HPDE6-E6E7 (cell line): ENCODE measurements at regions not wholly inside any gene's neighbourhood (a gene's known extent, or its start where the extent isn't known, plus 50 kb on each side); places are given as distances from the start of the nearest gene placed in this dataset.
"Not testable (repeated sequence)": the region's sequence is repeated elsewhere in the genome, so short reads cannot be mapped to it uniquely, and the experiment has no call there.

Experiments used
- DNase-seq: peaks from one replicate; pipeline ENCODE4 v3.0.0; 2011; ENCODE audit warnings: missing footprints; ENCODE audit errors: extremely low spot score

DNA sequence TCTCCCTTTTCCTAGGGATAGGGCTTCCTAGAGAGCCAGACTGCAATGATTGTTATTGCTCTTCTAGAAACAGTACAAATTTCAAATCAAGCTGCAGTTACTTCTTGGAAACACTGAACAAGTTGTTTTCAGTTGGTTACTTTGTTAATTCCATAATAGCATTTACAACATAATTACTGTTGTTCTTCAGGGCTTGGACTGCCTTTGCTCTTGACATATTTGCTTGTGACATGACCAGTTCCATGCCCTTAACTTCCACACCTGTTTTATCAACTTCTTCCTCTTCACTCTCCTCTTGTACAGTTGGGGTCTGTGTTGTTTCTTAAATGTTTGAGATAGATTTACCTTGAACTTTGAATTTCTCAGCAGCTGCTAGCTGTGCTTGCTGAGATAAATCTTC lies 104.4 kb downstream of the SEC23IP start:
- no peak for DNase-seq

DNA sequence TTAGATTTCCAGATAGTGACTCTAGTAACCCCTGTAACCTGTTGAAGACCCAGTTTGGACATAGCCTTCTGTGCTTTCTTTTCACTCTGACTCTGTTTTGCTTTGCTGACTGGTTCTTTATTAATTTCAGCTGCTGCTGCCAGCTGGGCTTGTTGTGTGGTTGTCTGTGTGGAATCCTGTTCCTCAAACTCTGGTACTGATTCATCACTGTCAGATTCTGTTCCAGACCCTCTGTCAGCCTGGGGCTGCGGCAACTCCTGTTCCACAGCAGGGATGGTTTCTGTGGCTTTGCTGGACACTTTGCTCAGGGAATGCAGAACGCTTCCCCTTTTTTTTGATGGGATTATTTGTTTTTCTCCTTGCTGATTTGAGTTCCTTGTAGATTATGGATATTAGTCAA lies 104.9 kb downstream of the SEC23IP start:
- DNase-seq = no peak

DNA sequence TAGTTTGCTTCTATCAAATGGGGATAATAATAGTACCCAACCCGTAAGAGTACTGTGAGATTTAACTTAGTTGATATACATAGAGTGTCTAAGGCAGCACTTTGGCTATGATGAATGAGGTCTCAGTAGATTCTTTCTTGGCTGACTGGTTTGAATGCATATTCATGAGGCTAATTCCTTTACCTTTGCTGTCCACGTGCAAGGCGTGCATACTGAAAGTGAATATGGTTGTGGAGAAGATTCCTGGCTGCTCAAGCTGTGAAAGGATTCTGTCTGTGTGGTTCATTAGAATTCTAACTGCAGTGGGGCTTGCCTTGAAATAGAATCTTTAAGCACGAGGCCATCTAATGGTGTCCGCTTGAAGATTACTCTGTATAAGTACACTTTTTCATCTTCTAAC lies 110.3 kb downstream of the SEC23IP start:
- DNase-seq = no peak

DNA sequence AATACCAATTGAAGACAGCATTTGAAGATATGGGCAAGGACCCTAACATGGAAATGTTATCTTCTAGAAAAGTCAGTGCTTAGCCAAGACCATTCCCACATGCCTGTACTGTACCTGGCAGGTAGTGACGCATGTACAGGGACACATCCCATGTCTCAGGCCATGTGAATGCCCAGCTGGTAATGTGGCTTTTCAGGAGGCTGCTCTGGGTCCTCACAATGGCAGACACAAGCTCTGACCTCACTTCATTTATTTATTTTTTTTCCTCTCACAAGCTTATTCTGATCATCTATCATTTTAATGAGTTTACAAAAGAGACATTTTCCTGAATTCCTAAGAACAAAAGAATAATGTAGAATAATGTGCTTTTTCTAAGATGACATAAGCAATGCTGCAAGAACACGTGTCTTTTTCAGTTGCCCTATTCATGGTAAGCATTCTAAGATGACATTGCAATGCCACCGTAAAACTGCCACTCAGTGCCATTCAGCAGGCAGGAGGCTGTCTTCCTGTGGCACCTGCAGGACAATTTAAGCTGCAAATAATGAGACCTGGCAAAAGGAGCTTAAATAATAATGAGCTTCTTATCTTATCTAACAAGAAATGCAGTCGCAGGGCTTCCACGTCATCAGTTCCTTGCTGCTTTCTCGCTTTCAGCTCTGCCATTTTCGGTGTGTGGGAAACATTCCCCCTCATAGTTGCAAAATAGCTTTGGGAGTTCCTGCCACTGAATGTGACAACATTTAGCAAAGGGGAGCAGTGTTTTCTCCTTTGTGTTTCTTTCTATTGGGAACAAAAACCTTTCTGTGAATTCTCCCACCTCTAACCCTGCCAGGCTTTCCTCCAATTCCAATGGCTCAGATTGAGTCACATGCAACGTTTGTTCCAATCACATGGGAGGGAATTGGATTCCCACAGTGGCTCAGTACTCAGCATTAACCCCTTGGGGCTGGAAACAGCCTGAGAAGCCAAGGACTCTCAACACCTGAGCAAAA lies 113.0 kb downstream of the SEC23IP start:
- DNase-seq = no peak

DNA sequence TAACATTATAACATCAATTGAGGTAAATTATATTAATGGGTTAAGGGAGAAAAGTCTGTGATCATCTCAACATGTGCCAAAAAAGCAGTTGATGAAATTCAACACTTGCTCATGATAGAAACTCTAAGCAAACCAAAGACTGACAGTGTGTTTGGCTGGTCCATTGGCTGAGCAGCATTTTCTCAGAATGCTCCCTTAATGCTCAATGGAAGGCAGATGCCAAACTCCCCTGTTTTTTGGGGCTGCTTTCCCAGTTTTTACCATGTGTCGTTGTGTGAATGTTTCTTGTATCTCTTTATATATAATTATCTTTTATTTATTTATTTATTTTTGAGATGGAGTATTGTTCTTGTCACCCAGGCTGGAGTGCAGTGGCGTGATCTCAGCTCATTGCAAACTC lies 114.7 kb downstream of the SEC23IP start:
- no peak for DNase-seq

DNA sequence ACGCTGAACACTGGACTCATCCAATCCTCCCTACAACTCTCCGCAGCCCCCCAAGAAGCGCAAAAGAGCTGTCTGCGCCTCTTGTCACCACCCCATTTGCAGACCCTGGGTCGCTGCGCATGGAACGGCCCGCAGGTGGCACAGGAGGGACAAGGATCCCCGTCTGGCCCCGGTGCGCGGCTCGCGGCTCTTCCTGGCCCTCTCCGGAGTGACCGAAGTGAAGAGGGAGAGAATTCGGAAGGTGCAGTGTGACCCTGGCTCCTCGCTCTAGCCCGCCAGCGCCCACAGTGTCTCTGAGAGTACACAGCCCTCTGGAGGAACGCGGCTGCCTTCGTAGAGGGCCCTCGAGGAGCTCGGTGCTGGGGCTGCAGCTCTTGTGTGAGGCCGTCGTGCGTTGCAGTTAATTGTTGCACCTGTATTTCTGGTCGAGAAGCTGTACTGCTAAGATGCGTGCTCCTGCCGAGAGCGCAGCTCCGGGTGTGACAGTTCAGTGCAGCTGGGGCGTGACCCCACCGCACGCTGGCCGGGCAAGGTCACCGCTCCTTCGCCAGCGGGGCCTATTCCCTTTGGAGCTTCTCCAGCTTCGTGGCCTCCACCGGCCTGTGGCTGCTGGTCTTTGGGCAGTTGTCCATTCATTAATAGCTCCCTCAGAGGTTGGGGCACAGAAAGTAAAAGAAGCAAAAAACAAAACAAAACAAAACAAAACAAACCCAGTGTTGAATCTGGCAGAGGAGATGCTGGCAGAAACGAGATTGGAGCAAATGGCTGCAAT lies 119.0 kb downstream of the SEC23IP start:
- no peak for DNase-seq

DNA sequence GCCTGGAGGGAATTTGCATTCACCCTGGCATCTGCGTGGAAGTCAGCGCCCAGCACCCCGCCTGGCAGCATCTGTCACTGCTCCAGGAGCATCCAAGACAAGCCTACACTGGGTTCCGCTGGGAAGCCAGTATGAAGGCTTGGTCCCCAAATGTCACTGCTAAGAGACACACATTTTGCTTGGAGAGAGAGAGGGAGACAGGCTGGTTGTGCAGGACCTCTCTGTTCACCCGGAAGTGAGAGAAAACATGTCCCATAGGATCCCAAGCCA lies 119.5 kb downstream of the SEC23IP start:
- DNase-seq = no peak

DNA sequence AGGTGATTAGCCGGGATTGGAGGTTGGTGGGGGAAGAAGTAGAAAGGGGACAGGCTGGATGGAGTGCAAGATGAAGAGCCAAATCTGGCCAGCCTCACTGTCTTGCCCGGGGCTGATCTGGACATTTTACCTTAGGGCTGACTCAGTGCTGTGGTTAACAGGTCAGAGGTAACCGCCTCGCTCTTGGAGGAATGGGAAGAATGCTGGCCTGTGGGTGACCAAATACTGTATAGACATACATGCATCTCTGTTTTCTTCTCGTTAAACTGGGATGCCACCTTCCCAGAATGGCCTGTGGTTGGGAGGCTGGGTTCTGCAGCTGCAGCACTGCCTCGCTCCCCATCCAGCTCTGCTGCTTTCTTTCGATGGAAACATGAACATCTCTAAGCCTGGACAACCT lies 120.0 kb downstream of the SEC23IP start:
- DNase-seq = no peak

DNA sequence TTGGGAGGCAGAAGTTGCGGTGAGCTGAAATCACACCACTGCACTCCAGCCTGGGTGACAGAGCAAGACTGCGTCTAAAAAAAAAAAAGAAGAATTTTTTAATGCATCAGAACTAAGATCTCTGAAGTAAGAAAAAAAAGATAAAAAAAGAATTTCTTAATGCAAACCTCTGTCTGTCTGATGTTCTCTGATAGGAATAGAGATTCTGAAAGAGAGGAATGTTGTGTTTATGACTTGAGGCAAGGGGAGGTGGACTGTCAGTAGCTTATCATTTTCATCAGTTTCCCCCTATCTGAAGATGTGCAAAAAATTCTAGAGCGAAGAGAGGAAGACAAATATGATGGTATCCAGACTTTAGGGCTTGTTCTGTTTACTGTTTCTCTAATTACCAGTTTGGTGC lies 121.5 kb downstream of the SEC23IP start:
- DNase-seq = no peak

DNA sequence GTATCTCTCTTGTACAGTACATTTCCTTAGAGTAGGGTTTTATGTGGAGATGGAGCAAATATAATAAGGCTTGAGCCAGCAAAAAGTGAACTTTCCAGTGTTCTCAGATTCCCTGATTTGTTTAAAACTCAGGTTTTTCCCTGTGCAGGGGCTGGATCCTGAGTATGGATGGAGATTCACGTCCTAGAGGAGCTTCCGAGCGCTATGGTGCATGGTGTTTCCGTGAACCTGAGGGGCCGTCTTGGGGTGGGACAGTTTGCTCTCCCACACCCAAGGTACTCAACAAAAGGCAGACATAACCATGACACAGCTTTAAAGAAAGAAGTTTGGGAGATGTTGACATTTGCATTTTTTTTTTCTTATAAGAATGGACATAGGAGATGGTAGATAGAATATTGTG lies 122.5 kb downstream of the SEC23IP start:
- no peak for DNase-seq

DNA sequence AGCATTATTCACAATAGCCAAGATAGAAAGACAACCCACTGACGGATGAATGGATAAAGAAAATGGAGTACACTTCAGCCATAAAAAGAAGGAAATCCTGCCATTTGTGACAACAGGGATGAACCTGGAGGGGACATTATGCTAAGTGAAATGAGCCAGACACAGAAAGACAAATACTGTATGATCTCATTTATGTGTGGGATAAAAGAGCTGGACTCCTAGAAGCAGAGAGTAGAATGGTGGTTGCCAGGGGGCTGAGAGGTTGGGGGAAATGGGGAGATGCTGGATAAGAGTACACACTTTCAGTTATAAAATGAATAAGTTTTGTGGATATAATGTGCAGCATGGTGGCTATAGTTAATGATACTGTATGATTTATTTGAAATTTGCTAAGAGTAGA lies 124.4 kb downstream of the SEC23IP start:
- no peak for DNase-seq

DNA sequence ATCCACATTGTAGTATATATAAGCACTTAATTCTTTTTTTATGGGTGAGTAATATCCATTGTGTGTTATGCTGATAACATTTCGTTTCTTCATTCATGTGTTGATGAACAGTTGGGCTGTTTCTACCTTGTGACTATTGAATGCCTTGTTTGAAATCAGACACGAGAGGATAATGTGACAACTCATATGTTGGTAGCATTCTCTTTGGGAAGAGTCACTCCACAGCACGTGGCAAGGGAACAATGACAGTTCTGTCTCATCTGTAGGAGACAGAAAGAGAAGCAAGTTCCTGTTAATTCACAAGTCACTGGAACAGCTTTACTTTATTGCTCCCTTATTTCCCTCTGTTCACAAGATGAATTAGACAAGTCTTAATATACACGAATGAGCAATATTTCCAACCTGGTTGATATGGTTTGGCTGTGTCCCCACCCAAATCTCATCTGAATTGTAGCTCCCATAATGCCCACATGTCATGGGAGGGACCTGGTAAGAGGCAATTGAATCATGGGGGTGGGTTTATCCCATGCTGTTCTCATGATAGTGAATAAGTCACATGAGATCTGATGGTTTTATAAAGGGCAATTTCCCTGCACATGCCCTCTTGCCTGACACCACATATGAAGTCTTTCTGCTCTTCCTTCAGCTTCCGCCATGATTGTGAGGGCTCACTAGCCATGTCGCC lies 125.3 kb downstream of the SEC23IP start:
- DNase-seq = no peak

DNA sequence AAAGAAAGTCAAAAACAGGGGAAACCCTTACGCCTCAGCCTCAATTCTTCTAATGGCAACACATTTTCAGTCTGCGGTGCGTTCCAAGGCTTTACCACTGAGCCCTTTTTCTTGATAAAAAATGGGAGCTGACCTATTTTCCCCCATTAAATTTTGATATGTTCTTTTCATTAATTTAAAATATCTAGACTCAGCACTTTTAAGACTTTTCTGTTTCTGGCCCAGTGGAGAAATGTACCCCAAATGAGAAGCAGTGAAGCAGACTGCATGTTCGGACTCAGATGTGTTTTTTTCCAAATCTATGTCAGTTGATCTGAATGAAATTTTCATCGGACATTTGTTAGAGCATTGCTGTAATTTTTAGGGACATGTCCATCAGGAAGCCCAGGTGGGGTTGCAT lies 126.2 kb downstream of the SEC23IP start:
- DNase-seq = no peak

DNA sequence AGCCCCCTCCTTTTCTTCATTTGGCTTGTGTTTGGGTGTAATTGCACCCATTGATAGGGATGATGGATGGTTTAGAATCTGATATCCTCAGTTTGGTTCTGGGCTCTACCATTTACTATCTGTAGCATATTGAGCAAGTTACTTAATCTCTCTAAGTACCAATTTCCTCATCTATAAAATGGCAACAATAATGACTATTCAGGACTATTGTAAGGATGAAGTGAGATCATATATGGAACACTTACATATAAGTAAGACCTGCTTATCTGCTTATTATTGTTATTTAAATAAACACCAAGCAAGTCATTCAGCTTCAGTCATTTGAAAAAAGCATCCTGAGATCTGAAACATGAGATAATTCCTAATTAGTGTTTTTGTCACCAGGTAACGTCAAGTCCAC lies 127.0 kb downstream of the SEC23IP start:
- no peak for DNase-seq

DNA sequence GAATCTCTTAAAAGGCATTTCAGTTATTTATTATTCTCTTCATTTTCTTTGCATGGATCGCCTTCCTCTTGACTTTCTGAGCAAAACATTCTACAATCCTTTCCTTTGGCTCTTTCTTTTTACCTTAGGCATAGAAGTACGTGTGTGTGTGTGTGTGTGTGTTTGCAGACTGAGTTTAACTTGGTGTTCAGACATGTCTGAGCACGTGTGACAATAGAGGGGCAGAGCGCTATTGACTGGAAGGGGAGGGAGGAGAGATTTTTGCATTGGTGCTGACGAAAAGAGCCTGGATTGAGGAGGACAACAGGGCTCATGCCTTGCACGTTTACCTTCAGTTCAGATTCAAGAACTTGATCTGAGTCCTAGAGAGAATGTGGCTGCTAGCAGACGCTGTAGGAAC lies 129.8 kb downstream of the SEC23IP start:
- DNase-seq = no peak

DNA sequence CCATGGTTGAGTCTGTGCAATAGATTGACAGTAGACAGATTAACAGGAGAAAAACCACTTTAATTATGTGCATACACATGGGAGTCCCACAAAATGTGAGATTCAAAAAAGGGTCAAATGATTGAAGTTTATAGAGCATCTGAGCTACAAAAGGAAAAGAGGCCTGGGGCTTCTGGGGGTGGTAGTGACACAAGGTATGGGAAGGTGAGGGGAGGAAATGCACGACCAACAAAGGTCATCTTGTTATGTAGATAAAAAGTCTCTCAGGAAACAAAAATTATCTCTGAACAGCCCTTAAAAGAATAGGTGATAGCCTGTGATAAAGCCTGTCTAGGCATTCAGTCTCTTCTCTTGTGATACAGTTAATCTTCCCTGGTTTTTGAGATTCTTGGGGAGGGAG lies 141.7 kb downstream of the SEC23IP start:
- no peak for DNase-seq

DNA sequence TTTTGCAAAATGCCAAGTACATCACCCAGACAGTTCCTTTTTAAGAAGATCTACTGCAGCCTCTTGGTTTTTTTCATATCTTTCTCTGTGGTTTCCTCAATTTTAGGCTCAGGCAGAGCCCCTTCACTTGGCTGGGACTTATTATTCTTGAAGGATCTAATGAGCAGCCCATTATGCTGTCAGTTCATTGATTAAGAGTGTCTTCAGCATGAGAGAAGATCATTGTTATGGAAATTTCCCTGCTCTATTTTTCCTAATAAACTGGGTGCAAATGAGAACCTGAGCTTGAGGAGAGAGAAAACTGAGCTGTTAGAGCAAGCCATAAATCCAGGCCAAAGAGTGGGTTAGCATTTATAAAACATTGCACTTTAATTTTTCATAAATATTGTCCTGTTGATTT lies 146.5 kb downstream of the SEC23IP start:
- DNase-seq = no peak

DNA sequence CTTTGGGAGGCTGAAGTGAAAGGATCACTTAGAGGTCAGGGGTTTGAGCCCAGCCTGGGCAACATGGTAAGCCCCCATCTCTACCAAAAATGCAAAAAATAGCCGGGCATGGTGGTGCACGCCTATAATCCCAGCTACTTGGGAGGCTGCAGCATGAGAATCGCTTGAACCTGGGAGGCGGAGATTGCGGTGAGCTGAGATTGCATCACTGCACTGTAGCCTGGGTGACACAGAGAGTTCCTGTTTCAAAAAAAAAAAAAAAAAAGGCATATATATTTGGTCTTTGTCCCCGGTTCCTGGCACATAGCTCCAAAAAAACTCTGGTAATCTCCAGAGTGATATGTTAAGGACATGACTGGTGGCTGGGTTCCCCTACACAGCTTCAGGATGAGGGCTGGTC lies 147.3 kb downstream of the SEC23IP start:
- no peak for DNase-seq

DNA sequence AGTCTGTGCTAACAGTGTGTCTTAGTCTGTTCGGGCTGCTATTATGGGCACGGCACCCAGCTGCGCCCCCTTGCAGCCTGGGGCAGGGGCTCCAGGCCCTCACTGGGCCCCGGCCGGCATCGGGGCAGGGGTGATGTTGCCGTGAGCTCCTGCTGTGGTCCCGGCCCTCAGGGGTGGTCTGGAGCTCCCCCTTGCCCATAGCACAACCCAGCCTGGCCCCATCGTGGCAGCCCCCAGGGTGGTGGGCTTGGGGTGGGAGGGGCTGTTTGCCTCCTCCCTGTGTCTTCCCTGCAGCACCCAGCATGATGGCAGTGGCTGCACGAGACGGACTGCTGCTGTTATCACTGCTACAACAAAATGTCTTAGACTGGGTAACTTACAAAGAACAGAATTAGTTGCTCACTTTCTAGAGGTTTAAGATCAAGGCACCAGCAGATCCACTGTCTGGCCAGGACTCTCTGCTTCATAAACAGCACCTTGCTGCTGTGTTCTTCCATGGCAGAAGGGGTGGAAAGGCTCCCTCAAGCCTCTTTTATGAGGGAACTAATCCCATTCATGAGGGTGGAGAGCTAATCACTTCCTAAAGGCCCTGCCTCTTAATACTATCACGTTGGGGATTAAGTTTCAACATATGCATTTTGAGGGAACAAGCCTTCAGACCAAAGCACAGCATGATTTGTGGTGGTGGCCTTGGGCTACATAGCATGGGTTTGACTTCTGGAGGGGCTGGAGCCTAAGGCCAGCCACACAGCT lies 149.5 kb downstream of the SEC23IP start:
- no peak for DNase-seq

DNA sequence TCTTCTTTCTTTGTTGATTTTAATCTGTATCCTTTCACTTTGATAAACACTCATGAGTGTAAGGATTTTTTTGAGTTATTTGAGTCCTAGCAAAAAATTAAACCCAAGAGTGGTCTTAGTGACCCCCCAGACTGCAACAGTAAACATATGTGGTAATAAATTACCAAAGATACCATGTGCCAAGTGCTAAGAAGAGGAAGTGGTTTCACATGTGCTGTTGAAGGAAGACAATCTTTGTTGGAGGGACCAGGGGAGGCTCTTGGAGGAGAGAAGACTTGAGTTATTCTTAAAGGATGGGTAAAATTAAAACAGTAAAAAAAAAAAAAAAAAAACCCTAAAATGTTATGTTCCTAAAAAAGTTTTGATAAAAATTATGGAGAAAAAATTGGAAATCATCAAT lies 150.2 kb downstream of the SEC23IP start:
- DNase-seq = no peak

DNA sequence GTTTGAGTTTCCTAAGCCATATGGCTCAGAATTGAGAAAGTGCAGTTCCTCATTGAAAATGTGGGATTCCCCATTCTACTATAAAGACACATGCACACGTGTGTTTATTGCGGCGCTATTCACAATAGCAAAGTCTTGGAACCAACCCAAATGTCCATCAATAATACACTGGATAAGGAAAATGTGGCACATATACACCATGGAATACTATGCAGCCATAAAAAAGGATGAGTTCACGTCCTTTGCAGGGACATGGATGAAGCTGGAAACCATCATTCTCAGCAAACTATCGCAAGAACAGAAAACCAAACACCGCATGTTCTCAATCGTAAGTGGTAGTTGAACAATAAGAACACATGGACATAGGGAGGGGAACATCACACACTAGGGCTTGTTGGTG lies 154.8 kb downstream of the SEC23IP start:
- not testable (repeated sequence) for DNase-seq

DNA sequence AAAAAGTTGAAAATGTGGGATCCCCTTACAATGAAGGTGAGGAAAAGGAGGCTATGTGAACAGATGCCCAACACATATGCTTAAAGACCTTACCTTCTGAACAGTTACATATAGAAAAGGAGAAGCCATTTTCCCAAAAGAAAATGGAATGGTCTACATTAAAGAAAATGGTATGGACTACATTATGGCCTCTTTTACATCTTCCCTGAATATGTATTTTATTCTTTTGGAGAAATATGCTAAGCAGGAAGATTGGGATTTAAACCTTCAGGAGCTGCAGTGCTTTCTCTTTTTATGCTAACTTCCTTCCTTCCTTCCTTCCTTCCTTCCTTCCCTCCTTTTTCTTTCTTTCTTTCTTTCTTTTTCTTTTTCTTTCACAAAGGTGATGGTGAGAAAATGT lies 155.4 kb downstream of the SEC23IP start:
- no peak for DNase-seq
